Stimulated activated naive CD8-positive, alpha-beta T cell treated with anti-CD3 and anti-CD28 coated beads, Interleukin-15, Interleukin-2, amounts not matched to agents 100 ng/mL and 50 ng/mL, for 24 hours (primary cell): ENCODE measurements at regions not wholly inside any gene's neighbourhood (a gene's known extent, or its start where the extent isn't known, plus 50 kb on each side); places are given as distances from the start of the nearest gene placed in this dataset.
"Not testable (repeated sequence)": the region's sequence is repeated elsewhere in the genome, so short reads cannot be mapped to it uniquely, and the experiment has no call there.

Experiments
- H3K27ac Mint-ChIP-seq: one replicate; pipeline ENCODE4 v1.8.0; 2021; ENCODE audit warnings: mild to moderate bottlenecking, mixed read lengths
- H3K27me3 Mint-ChIP-seq: one replicate; pipeline ENCODE4 v1.8.0; 2021; ENCODE audit warnings: mixed read lengths
- H3K36me3 Mint-ChIP-seq: one replicate; pipeline ENCODE4 v1.8.0; 2021; ENCODE audit warnings: low read depth, mixed read lengths
- H3K4me1 Mint-ChIP-seq: one replicate; pipeline ENCODE4 v1.8.0; 2021; ENCODE audit warnings: low read depth, mixed read lengths
- H3K4me3 Mint-ChIP-seq: one replicate; pipeline ENCODE4 v1.8.0; 2021; ENCODE audit warnings: mild to moderate bottlenecking, mixed read lengths
- H3K9me3 Mint-ChIP-seq: one replicate; pipeline ENCODE4 v1.8.0; 2021; ENCODE audit warnings: mixed read lengths

DNA sequence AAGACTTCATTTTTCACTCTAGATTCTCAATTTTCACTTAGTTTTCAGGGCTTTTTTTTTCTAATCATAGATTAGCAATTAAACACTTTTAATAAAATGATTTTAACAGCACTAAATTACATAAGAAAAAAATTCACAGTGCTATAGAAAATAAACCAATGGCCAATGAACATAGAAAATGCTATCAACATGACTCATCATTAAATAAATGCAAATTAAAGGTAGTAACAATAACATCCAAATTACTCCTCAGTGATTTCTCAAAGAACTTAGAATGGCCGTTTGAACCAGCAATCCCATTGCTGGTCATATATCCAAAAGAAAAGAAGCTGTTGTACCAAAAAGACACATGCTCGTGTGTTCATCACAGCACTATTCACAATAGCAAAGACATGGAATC lies 1058.9 kb downstream of the UQCRFS1 start:
- no peaks in the 10 kb centered on the region for H3K9me3 Mint-ChIP-seq
- no peaks in the 10 kb centered on the region for H3K27me3 Mint-ChIP-seq
- H3K4me1 Mint-ChIP-seq = no peaks in the 10 kb centered on the region
- no peaks in the 10 kb centered on the region for H3K36me3 Mint-ChIP-seq
- H3K27ac Mint-ChIP-seq = no peak overlapping the region
- H3K4me3 Mint-ChIP-seq = no peak overlapping the region

DNA sequence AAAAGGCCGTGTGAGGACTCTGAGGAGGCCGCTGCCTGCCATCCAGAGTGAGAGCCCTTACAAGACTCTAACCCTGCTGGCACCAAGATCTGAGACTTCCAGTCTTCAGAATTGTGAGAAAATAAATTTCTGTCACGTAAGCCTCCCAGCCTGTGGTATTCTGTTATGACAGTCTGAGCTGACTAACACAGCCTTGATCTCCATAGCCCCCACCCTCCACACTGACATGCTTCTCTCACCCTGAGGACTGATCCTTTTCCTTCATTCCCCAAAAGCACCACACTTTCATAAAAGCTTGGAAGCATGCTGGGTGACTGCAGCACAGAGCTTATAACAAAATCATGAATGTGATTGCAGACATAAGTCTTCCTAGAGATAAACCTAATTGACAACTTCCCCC lies 1059.8 kb downstream of the UQCRFS1 start:
- H3K27ac Mint-ChIP-seq = no peak overlapping the region
- H3K4me3 Mint-ChIP-seq = no peak overlapping the region
- no peaks in the 10 kb centered on the region for H3K27me3 Mint-ChIP-seq
- H3K9me3 Mint-ChIP-seq = no peaks in the 10 kb centered on the region
- H3K4me1 Mint-ChIP-seq = no peaks in the 10 kb centered on the region
- no peaks in the 10 kb centered on the region for H3K36me3 Mint-ChIP-seq

DNA sequence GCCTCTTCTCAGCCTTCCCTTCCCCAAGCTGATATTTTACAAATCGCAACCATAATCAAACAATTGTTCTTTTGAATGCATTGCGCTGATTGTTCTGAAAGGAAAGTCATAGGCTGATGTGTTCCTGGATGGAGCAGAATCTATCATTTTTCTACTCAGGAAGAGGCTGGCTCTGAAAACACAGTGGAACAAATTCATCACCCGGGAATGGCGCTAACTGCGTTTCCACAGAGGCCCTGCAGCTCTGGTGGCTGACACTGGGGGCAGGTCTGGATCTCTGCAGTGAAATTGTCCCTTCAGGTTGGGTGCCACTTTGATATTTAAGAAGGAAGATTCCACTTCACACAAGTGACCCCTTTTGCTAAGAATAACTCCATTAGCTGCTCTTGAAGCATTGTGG lies 1060.8 kb downstream of the UQCRFS1 start:
- Mint-ChIP-seq H3K4me3 (no peak overlapping the region), H3K27me3 (no peaks in the 10 kb centered on the region), H3K4me1 (no peaks in the 10 kb centered on the region), H3K36me3 (no peaks in the 10 kb centered on the region), H3K9me3 (no peaks in the 10 kb centered on the region), H3K27ac (no peak overlapping the region)

DNA sequence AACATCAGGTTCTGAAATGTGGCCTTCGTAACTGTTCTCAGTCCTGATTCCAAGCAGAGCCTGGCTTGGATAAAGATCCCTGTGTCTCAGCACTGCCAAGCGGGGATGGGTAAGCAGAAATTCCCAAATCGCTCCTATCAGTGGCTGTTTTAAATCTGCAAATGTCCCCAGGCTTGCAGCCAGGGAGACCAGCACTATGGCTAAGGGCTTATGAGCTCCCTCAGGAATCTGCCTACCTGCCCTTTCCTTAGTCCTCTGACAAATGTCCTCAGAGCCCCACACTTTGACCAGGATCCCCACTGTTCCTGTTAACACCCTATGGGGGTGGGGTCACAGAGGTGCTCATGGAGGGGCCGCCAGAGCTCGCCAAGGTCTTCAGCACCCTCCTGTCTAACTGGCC lies 1062.8 kb downstream of the UQCRFS1 start:
- Mint-ChIP-seq H3K27ac (no peak overlapping the region), H3K27me3 (no peaks in the 10 kb centered on the region)

DNA sequence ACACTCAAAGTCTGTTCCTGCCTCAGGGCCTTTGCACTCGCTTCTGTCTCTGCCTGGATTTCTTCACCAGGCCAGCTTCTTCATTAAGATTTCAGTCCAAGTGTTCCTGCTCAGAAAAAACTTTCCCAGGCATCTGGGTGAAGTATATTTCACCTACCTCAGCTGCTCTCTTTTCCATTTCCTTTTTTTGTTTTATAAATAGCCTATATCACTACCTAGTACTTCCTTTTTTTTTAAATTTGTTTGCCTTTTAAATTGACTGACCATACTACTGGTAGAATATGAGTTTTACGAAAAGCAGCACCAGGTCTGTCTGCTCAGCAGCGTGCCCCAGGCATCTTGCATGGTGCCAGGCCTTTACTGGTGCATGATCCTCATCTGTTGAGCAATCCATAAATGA lies 1064.4 kb downstream of the UQCRFS1 start:
- Mint-ChIP-seq H3K4me1 (no peaks in the 10 kb centered on the region), H3K4me3 (no peak overlapping the region), H3K36me3 (no peaks in the 10 kb centered on the region), H3K27ac (no peak overlapping the region), H3K9me3 (no peaks in the 10 kb centered on the region), H3K27me3 (no peaks in the 10 kb centered on the region)

More for the DNA sequence above, 1062.8 kb downstream of the UQCRFS1 start:
- H3K4me3 Mint-ChIP-seq = no peak overlapping the region
- no peaks in the 10 kb centered on the region for H3K4me1 Mint-ChIP-seq
- no peaks in the 10 kb centered on the region for H3K36me3 Mint-ChIP-seq
- H3K9me3 Mint-ChIP-seq = no peaks in the 10 kb centered on the region

DNA sequence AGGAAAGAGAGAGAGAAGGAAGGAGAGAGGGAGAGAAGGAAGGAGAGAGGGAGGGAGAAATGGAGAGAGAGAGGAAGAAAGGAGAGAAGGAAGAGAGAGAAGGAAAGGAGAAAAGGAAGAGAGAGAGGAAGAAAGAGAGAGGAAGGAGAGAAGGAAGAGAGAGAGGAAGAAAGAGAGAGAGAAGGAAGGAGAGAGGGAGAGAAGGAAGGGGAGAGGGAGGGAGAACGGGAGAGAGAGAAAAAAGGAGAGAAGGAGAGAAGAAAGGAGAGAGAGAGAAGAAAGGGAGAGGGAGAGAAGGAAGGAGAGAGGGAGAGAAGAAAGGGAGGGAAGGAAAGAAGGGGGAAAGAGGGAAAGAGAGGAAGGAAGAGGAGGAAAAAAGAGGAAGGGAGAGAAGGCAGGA lies 1070.7 kb downstream of the UQCRFS1 start:
- Mint-ChIP-seq H3K27me3 (no peaks in the 10 kb centered on the region), H3K4me1 (no peaks in the 10 kb centered on the region), H3K4me3 (no peak overlapping the region), H3K27ac (no peak overlapping the region), H3K36me3 (no peaks in the 10 kb centered on the region), H3K9me3 (peaks cover 9% of the 10 kb centered on the region)

DNA sequence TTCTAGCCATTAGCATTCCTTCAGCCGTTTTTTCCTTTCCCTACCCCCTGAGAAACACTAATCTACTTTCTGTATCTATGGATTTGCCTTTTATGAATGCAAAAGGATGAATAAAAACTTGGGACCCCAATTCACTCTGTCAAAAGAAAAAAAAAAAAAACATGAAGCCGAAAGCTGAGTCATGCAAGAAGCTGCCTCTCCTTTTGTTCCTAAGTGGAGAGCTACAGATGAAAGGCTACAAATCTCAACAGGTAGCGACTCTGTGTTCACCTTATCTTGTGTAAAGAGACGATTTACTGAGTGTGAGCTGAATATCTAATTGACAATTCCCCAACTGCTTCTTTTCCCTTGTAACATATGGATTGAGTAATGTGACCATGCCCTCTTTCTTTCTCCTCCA lies 1072.8 kb downstream of the UQCRFS1 start:
- no peak overlapping the region for H3K4me3 Mint-ChIP-seq
- no peak overlapping the region for H3K27ac Mint-ChIP-seq
- H3K4me1 Mint-ChIP-seq = no peaks in the 10 kb centered on the region
- peaks cover 14% of the 10 kb centered on the region for H3K9me3 Mint-ChIP-seq
- H3K27me3 Mint-ChIP-seq = no peaks in the 10 kb centered on the region
- H3K36me3 Mint-ChIP-seq = no peaks in the 10 kb centered on the region

DNA sequence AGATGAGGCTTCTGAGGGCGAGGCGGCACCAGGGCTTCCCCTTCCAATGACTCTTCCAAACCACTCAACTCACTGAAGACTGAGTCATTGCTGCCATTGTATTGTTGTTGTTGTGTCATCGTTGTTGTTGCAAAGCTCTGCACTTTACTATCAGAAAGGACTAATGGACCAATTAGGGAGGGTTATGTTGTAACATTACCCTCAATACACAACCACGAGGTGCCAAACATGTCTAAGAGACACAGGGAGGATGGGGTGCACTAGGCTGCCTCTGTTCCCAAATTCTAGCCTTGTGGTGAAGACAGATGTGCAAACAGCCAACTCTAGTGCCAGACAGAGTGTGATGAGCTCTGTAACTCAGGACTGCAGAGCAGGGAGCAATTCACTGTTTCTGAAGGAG lies 1075.2 kb downstream of the UQCRFS1 start:
- Mint-ChIP-seq H3K9me3 (peaks cover 14% of the 10 kb centered on the region), H3K4me1 (no peaks in the 10 kb centered on the region), H3K4me3 (no peak overlapping the region), H3K36me3 (no peaks in the 10 kb centered on the region), H3K27ac (no peak overlapping the region), H3K27me3 (no peaks in the 10 kb centered on the region)

DNA sequence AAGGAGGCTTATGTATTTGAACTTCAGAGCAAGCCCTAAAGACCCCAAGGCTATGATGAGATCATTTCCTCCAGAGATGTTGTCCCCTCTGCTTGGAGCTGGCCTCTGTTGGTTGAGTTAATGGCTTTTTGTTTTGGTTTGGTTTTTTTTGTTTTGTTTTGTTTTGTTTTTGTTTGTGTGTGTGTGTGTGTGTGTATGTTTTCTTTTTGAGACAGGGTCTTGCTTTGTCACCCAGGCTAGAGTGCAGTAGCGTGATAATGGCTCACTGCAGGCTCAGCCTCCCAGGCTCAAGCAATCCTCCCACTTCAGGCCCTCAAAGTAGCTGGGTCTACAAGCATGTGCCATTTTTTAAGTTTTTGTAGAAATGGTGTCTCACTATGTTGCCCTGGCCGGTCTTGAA lies 1076.2 kb downstream of the UQCRFS1 start:
- no peaks in the 10 kb centered on the region for H3K27me3 Mint-ChIP-seq
- H3K4me3 Mint-ChIP-seq = no peak overlapping the region
- peaks cover 14% of the 10 kb centered on the region for H3K9me3 Mint-ChIP-seq
- no peaks in the 10 kb centered on the region for H3K36me3 Mint-ChIP-seq
- H3K4me1 Mint-ChIP-seq = no peaks in the 10 kb centered on the region
- no peak overlapping the region for H3K27ac Mint-ChIP-seq

DNA sequence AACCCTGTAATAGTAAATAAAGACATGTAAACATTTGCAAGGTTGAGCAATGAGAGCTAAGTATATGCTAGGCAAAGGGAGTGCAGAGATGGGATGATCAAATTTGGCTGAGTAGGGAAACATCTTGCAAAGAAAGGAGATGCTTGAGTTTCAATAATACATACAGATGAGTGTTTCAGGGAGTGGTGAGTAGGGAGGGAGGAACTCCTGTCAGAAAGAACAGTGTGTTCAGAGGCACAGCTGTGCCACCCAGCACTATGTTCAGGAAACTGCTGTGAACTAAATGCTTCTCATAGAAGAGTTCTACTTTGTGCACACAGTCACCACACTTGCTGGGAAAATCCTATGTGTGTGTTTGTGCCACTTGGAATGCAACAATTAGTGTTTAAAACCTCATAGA lies 1077.1 kb downstream of the UQCRFS1 start:
- H3K4me1 Mint-ChIP-seq = no peaks in the 10 kb centered on the region

DNA sequence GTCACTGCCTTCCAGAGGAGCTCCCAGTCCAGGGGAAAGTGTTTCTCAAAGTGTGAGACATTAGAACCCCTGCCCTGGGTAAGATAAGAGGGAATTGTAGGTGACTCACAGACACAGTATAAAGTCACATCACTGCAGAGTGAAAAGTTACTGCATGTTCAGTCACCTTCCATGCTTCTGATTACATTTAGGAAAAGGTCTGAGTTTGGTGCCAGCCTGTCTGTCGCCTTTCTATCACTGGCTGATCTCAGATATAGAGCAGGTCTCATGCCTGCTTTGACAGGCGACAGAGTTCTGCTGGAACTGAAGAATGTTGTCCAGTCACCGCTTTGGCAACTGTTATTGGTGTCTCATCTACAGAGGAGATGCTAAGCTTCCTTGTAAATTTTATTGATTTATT lies 1078.6 kb downstream of the UQCRFS1 start:
- H3K27ac Mint-ChIP-seq = no peak overlapping the region
- no peaks in the 10 kb centered on the region for H3K36me3 Mint-ChIP-seq
- no peaks in the 10 kb centered on the region for H3K27me3 Mint-ChIP-seq
- peaks cover 4% of the 10 kb centered on the region for H3K9me3 Mint-ChIP-seq
- no peaks in the 10 kb centered on the region for H3K4me1 Mint-ChIP-seq
- H3K4me3 Mint-ChIP-seq = no peak overlapping the region

More for the DNA sequence above, 1077.1 kb downstream of the UQCRFS1 start:
- Mint-ChIP-seq H3K36me3 (no peaks in the 10 kb centered on the region), H3K27me3 (no peaks in the 10 kb centered on the region), H3K4me3 (no peak overlapping the region), H3K27ac (no peak overlapping the region), H3K9me3 (peaks cover 10% of the 10 kb centered on the region)

DNA sequence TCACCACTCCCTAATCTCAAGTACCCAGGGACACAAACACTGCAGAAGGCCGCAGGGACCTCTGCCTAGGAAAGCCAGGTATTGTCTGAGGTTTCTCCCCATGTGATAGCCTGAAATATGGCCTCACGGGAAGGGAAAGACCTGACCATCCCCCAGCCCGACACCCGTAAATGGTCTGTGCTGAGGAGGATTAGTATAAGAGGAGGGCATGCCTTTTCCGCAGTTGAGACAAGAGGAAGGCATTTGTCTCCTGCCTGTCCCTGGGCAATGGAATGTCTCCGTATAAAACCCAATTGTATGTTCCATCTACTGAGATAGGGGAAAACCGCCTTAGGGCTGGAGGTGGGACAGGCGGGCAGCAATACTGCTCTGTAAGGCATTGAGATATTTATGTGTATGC lies 1082.1 kb downstream of the UQCRFS1 start:
- H3K4me1 Mint-ChIP-seq, H3K36me3 Mint-ChIP-seq, H3K27ac Mint-ChIP-seq, H3K4me3 Mint-ChIP-seq, H3K27me3 Mint-ChIP-seq: not testable (repeated sequence)
- peaks cover 10% of the 10 kb centered on the region for H3K9me3 Mint-ChIP-seq

DNA sequence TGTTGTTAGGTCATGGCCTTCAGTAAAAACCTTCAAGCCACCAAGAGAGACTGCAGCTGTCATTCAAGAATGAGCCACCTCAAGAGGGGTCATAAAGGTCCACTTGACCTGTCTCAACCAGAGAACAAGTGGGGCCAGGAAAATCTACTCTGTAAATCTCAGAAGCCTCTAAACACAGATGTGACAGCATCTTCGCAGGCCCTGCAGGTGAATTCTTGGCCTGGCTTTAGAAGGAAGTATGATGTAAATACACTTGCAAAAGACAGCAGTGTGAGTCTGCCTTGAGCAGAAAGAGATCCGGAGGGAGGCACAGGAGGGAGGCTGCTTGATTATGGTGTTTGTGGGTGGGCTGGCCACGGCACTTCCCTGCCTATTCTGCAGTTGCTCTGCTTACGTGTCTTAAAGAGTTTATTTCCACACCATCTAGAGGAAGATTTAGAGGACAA lies 1082.9 kb downstream of the UQCRFS1 start:
- no peak overlapping the region for H3K27ac Mint-ChIP-seq
- no peaks in the 10 kb centered on the region for H3K4me1 Mint-ChIP-seq
- H3K36me3 Mint-ChIP-seq = no peaks in the 10 kb centered on the region
- no peak overlapping the region for H3K4me3 Mint-ChIP-seq
- peaks cover 5% of the 10 kb centered on the region for H3K27me3 Mint-ChIP-seq
- H3K9me3 Mint-ChIP-seq = peaks cover 6% of the 10 kb centered on the region

DNA sequence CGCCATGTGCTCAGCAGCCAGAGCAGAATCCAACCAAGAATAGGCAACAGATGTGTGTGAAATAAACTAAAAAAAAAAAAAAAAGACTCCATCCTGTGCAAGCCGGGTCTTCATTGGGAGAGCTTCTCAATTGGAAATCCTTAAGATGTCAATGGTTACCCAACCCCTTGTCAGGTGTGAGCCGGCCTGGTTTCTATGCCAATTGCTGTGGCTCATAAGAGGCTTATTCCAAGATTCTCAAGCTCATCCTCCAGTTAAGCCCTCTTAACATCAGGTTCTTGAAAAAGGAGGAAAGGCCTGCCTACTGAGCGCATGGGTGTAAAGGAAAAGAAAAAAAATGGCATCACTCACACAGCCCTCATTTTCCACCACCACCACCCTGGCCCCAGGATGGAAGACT lies 1084.6 kb downstream of the UQCRFS1 start:
- no peaks in the 10 kb centered on the region for H3K36me3 Mint-ChIP-seq
- peaks cover 6% of the 10 kb centered on the region for H3K9me3 Mint-ChIP-seq
- no peak overlapping the region for H3K27ac Mint-ChIP-seq
- H3K4me1 Mint-ChIP-seq = no peaks in the 10 kb centered on the region
- H3K4me3 Mint-ChIP-seq = no peak overlapping the region
- peaks cover 5% of the 10 kb centered on the region for H3K27me3 Mint-ChIP-seq

DNA sequence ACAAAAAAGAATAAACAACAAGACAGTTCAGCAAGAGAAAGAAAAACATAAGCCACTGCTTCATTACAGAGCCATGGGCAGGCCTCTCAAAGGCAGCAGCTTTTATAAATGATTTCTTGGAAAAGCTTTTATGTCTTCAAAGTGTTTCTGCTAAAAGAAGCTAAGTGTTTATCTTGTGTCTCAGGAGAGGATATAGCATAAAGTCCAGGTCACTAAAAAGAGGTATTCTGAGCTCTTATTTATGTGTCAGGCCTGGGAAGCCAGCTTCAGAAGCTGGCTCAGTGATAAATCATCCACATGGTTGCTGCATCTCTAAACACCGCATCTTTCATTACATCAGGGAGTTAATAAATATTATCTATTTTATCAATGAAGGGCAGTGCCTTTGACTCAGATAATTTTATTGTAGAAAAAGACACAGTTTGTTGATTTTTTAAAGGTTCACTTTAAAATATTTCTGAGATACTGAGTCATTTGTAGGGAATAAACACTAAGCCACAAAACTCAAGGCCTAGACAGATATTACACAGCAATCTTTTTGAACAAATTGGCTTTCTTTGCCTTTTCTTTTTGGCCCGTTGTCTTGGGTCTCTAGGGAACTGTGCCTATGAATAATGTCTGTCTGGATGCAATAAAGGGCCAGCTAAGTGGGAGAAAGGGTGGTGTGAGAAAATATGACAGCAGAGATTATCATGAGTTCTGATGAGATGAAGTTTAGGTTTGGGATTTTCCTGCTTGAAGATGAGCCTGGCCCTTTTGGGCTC lies 1086.6 kb downstream of the UQCRFS1 start:
- Mint-ChIP-seq H3K9me3 (peaks cover 6% of the 10 kb centered on the region), H3K4me3 (no peak overlapping the region), H3K27ac (no peak overlapping the region), H3K4me1 (no peaks in the 10 kb centered on the region), H3K27me3 (peaks cover 5% of the 10 kb centered on the region), H3K36me3 (no peaks in the 10 kb centered on the region)

DNA sequence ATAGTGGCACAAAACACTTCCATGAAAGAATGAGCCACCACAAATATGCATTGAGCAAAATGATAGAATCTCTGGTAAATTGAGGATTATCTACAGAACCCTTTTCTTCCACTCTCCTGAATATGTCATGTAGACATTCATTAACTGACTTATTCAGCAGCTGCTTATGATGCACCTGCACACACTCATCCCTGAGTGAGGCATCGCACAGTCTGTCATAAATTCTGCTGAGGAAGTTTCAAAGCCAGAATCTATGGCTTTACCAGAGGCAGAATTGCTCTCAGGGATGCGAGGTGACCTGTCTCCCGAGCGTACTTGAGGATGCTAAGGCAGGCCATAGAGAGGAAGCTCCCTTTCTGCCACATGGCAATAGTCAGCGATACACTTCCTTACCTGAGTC lies 1090.2 kb downstream of the UQCRFS1 start:
- Mint-ChIP-seq H3K9me3 (peaks cover 2% of the 10 kb centered on the region), H3K27ac (no peak overlapping the region), H3K4me3 (no peak overlapping the region), H3K36me3 (no peaks in the 10 kb centered on the region), H3K27me3 (peaks cover 2% of the 10 kb centered on the region), H3K4me1 (no peaks in the 10 kb centered on the region)
